A673 (cell line): ENCODE measurements at regions not wholly inside any gene's neighbourhood (a gene's known extent, or its start where the extent isn't known, plus 50 kb on each side); places are given as distances from the start of the nearest gene placed in this dataset.

Experiments
- BruUV-seq: library from RNA; stranded (reverse); fragments of 400-500 nt; replicated peaks from 2 replicates; lab custom pipeline; 2021; lab: Mats Ljungman, UMichigan
- CTCF ChIA-PET: fragments of 300-600 bp; sonication (Branson Sonifier 250); formaldehyde crosslinking; loops from one replicate; lab custom pipeline; 2022; ENCODE audit warnings: antibody characterized with exemption; lab: Charles Lee
- POLR2A ChIA-PET: fragments of 300-600 bp; sonication (Branson Sonifier 250); formaldehyde crosslinking; loops from one replicate; lab custom pipeline; 2022; ENCODE audit warnings: antibody characterized with exemption; ENCODE audit not compliant: low non-redundant PET; lab: Charles Lee
- DNase-seq: peaks from one replicate; pipeline ENCODE4 v3.0.0-alpha.2; 2015; ENCODE audit warnings: low spot score
- H3K27ac ChIP-seq: fragments of 200-600 bp; sonication (generic); 2 replicates; pipeline ENCODE4 v1.5.1; 2016; ENCODE audit warnings: mixed run types, low read depth, mild to moderate bottlenecking, mixed read lengths, antibody characterized with exemption, low read length; ENCODE audit not compliant: poor library complexity, severe bottlenecking
- H3K27me3 ChIP-seq: fragments of 200-600 bp; sonication (generic); replicated peaks from 2 replicates; pipeline ENCODE4 v1.6.1; 2017; ENCODE audit warnings: mixed run types, low read depth, mild to moderate bottlenecking, mixed read lengths, antibody characterized with exemption, low read length; ENCODE audit not compliant: insufficient read depth, poor library complexity
- H3K36me3 ChIP-seq: fragments of 200-600 bp; sonication (generic); 2 replicates; pipeline ENCODE4 v1.6.1; 2016; ENCODE audit warnings: mixed run types, mild to moderate bottlenecking, mixed read lengths, antibody characterized with exemption, low read length; ENCODE audit not compliant: insufficient read depth, poor library complexity, severe bottlenecking
- H3K4me1 ChIP-seq: fragments of 200-600 bp; sonication (generic); 2 replicates; pipeline ENCODE4 v1.6.1; 2017; ENCODE audit warnings: mixed run types, mild to moderate bottlenecking, mixed read lengths, antibody characterized with exemption, low read length; ENCODE audit not compliant: insufficient read depth, poor library complexity, severe bottlenecking
- H3K4me3 ChIP-seq: fragments of 200-600 bp; sonication (generic); 2 replicates; pipeline ENCODE4 v1.5.1; 2016; ENCODE audit warnings: low read depth, mixed run types, mild to moderate bottlenecking, mixed read lengths, low read length; ENCODE audit not compliant: poor library complexity, severe bottlenecking
- H3K9me3 ChIP-seq: fragments of 200-600 bp; sonication (generic); 2 replicates; pipeline ENCODE4 v1.6.1; 2016; ENCODE audit warnings: mixed run types, low read depth, mild to moderate bottlenecking, mixed read lengths, antibody characterized with exemption, low read length; ENCODE audit not compliant: poor library complexity, severe bottlenecking
- CTCF ChIP-seq: fragments of 300-800, 200-600 bp; sonication (generic); conservative IDR thresholded peaks from 2 replicates; pipeline ENCODE4 v1.5.1; 2017; ENCODE audit warnings: low read depth, mild to moderate bottlenecking, antibody characterized with exemption, low read length, moderate library complexity, mixed read lengths
- EZH2 ChIP-seq: fragments of 200-600 bp; sonication (generic); IDR thresholded peaks from 2 replicates; pipeline ENCODE4 v1.6.1; 2017; ENCODE audit warnings: borderline replicate concordance, low read depth, mild to moderate bottlenecking, mixed read lengths, antibody characterized with exemption, low read length; ENCODE audit not compliant: poor library complexity, severe bottlenecking
- intact Hi-C: fragments of 100-400 bp; cut with micrococcal nuclease; formaldehyde crosslinking; loops from one replicate; pipeline ENCODE4 v1.10.0; 2022; ENCODE audit not compliant: unreplicated experiment

DNA sequence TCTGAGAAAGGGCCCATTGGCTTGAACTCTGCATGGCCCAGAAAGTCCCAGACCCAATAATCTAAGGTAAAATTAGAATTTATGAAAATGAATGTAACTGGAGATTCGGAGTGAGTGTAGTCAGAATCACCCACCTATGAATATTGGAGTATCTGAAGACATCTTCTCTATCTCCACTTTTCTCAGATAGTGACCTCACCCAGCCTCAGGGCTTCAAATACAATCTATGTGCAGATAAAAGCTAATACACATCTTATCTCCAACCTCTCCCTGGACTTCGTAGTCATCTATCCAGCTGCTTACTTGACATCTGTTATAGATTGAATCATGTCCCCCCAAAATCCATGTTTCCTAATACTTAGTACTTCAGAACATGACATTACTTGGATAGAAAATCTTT lies 263.2 kb downstream of the RAD51AP2 start:
- BruUV-seq, result no TSS peak
- Histone ChIP-seq H3K4me1 (no peaks in the 10 kb centered on the region), H3K4me3 (no peak overlapping the region), H3K36me3 (no peaks in the 10 kb centered on the region), H3K9me3 (no peaks in the 10 kb centered on the region), H3K27ac (no peak overlapping the region), H3K27me3 (no peaks in the 10 kb centered on the region)
- no peak for DNase-seq
- POLR2A ChIA-PET, result no interaction called here
- TF ChIP-seq EZH2 (no peak), CTCF (no peak)
- intact Hi-C loops, result no loop called here
- CTCF ChIA-PET, result no interaction called here

DNA sequence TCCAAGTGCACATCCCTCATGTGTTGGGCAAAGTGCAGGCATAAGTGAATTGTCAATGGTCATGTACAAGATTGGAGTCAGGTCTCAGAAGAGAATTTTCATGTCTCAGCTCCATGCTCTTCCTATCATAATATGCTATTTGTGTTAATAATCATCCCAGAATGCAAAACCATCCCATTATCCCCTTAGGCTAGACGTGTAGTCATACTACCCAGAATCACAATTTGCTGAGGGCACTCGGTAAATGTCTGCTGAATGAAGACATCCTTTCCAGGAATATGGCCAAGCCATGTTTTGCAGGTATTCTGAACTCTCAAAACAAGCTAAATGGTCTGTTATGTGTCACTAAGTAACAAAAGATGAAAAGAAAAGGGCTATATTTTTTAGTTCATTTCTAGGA lies 263.8 kb downstream of the RAD51AP2 start:
- Histone ChIP-seq H3K27me3 (no peaks in the 10 kb centered on the region), H3K4me3 (no peak overlapping the region), H3K36me3 (no peaks in the 10 kb centered on the region), H3K9me3 (no peaks in the 10 kb centered on the region), H3K27ac (no peak overlapping the region), H3K4me1 (no peaks in the 10 kb centered on the region)
- no peak for TF ChIP-seq EZH2
- TF ChIP-seq CTCF, result no peak
- CTCF ChIA-PET, result no interaction called here
- POLR2A ChIA-PET, result no interaction called here
- intact Hi-C loops, result no loop called here
- no TSS peak for BruUV-seq
- no peak for DNase-seq

- intact Hi-C loops, result no loop called here
- H3K9me3 ChIP-seq, result no peaks in the 10 kb centered on the region
- H3K4me1 ChIP-seq, result no peaks in the 10 kb centered on the region
- no peak overlapping the region for H3K27ac ChIP-seq
- TF ChIP-seq CTCF (no peak), EZH2 (no peak)
- no TSS peak for BruUV-seq
- ChIA-PET POLR2A (no interaction called here), CTCF (no interaction called here)
- no peaks in the 10 kb centered on the region for H3K27me3 ChIP-seq
- H3K4me3 ChIP-seq, result no peak overlapping the region
- no peaks in the 10 kb centered on the region for H3K36me3 ChIP-seq
- DNase-seq, result no peak
Observed at GRCh38 chr2:17252258-17252657, 266.0 kb downstream of the RAD51AP2 start.
